ENCODE measurements at regions not wholly inside any gene's neighbourhood (a gene's known extent, or its start where the extent isn't known, plus 50 kb on each side); places are given as distances from the start of the nearest gene placed in this dataset.
A peak's percentile ranks its signal among the peaks of the same experiment; 100 is the strongest.

DNA sequence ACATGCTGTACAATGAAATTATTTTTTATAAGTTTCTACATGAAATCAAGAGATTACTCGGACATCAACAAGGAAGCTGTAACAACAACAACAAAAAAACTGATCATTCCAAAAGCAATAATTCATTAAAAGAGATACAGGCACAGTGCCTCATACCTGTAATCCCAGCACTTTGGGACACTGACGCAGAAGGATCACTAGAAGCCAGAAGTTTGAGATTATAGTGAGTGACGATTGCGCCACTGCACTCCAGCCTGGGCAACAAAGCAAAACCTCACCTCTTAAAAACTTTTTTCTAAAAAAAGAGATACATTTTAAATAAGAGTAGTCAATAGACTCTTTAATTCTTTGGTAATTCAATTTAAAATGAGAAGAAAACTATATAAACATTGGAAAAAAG, 364.3 kb downstream of the TNS1 start:
- no peaks in the 10 kb centered on the region for H4K20me1 ChIP-seq (ENCODE audit: insufficient read depth)
- TF ChIP-seq, protein P1, sequence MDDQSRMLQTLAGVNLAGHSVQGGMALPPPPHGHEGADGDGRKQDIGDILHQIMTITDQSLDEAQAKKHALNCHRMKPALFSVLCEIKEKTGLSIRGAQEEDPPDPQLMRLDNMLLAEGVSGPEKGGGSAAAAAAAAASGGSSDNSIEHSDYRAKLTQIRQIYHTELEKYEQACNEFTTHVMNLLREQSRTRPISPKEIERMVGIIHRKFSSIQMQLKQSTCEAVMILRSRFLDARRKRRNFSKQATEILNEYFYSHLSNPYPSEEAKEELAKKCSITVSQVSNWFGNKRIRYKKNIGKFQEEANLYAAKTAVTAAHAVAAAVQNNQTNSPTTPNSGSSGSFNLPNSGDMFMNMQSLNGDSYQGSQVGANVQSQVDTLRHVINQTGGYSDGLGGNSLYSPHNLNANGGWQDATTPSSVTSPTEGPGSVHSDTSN (IDR thresholded peaks at IDR 0.05) = no peak
- TF ChIP-seq, protein P2, sequence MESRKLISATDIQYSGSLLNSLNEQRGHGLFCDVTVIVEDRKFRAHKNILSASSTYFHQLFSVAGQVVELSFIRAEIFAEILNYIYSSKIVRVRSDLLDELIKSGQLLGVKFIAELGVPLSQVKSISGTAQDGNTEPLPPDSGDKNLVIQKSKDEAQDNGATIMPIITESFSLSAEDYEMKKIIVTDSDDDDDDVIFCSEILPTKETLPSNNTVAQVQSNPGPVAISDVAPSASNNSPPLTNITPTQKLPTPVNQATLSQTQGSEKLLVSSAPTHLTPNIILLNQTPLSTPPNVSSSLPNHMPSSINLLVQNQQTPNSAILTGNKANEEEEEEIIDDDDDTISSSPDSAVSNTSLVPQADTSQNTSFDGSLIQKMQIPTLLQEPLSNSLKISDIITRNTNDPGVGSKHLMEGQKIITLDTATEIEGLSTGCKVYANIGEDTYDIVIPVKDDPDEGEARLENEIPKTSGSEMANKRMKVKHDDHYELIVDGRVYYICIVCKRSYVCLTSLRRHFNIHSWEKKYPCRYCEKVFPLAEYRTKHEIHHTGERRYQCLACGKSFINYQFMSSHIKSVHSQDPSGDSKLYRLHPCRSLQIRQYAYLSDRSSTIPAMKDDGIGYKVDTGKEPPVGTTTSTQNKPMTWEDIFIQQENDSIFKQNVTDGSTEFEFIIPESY (IDR thresholded peaks at IDR 0.05; ENCODE audit: borderline replicate concordance, low read depth) = no peak
- TF ChIP-seq RCOR1 (IDR thresholded peaks at IDR 0.05; ENCODE audit: low read length) (no peak), TAF1 (IDR thresholded peaks at IDR 0.05; ENCODE audit: borderline replicate concordance, low read depth, low read length) (no peak), RXRA (IDR thresholded peaks at IDR 0.05; ENCODE audit: borderline replicate concordance, low read depth) (no peak), CHD2 (IDR thresholded peaks at IDR 0.05; ENCODE audit: low read length, partially characterized antibody) (no peak), FOSL2 (IDR thresholded peaks at IDR 0.05; ENCODE audit: borderline replicate concordance, low read depth) (no peak), YY1 (IDR thresholded peaks at IDR 0.05; ENCODE audit: low read depth) (no peak), FOXJ3 (CRISPR knock-in tag; IDR thresholded peaks at IDR 0.05) (no peak), GABPA (IDR thresholded peaks at IDR 0.05; ENCODE audit: low read depth) (no peak)
- TF ChIP-seq, protein P3, sequence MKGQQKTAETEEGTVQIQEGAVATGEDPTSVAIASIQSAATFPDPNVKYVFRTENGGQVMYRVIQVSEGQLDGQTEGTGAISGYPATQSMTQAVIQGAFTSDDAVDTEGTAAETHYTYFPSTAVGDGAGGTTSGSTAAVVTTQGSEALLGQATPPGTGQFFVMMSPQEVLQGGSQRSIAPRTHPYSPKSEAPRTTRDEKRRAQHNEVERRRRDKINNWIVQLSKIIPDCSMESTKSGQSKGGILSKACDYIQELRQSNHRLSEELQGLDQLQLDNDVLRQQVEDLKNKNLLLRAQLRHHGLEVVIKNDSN (IDR thresholded peaks at IDR 0.05; ENCODE audit: borderline replicate concordance, low read depth) = no peak
- TF ChIP-seq, protein P4, sequence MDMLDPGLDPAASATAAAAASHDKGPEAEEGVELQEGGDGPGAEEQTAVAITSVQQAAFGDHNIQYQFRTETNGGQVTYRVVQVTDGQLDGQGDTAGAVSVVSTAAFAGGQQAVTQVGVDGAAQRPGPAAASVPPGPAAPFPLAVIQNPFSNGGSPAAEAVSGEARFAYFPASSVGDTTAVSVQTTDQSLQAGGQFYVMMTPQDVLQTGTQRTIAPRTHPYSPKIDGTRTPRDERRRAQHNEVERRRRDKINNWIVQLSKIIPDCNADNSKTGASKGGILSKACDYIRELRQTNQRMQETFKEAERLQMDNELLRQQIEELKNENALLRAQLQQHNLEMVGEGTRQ (IDR thresholded peaks at IDR 0.05; ENCODE audit: borderline replicate concordance, low read depth, low read length) = no peak
- no peak overlapping the region for H3K9ac ChIP-seq
- no peak overlapping the region for H3K27ac ChIP-seq (ENCODE audit: low read depth in 2 of 2, low read length in 1 of 2)
- H3K4me3 ChIP-seq (ENCODE audit: low read depth in 2 of 2, low read length in 1 of 2) = no peak overlapping the region
- no peaks in the 10 kb centered on the region for H3F3A ChIP-seq (replicated peaks; ENCODE audit: insufficient read depth)
- 92% methylated on average over 4 of the region's 4 CpGs for WGBS (ENCODE audit: low lambda C conversion rate)
- peaks cover 0 to 16% of the 10 kb centered on the region in 2 experiments; a peak in 2 of 4 replicates for H3K4me1 ChIP-seq (ENCODE audit: control insufficient read depth in 1 of 2, insufficient read depth in 2 of 2, low read depth in 1 of 2, low read length in 1 of 2)
- ChIA-PET CTCF (interaction anchor here (1.3 kb wide), 1 partner anchor 119 kb away, joined by 3 read pairs; no protein-coding TSS in a partner anchor), POLR2A (no interaction called here)
- H3K36me3 ChIP-seq (replicated peaks in 1 of 2; ENCODE audit: control insufficient read depth in 1 of 2, insufficient read depth in 2 of 2, low read length in 1 of 2) = no peaks in the 10 kb centered on the region
- no peak overlapping the region for H2AFZ ChIP-seq (ENCODE audit: low read depth)
- DNase-seq = no peak
- no peaks in the 10 kb centered on the region for H3K79me2 ChIP-seq (ENCODE audit: insufficient read depth)
- no peak overlapping the region for H3K4me2 ChIP-seq
- no peaks in the 10 kb centered on the region for H3K9me2 ChIP-seq
- no peaks in the 10 kb centered on the region for H3K9me3 ChIP-seq
- H3K27me3 ChIP-seq (ENCODE audit: insufficient read depth) = no peaks in the 10 kb centered on the region

DNA sequence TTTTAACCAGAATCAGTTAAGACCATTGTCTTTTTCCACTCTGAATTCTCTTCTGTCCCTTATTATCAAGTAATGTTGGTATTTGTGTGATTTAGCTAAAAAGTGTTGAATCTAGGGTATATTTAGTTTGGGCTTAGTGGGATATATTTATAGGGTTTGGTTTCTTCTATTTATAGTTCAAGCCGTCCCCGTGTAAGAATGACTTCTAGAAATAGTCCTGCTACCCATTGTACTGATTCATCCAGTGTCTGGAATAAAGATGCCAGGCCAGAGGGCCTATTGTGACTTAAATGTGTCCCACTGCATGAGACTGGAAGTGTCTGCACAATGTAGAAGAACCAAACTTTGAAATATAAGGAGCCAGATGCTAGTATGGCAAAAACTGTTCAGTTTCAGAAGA, 364.8 kb downstream of the TNS1 start:
- Histone ChIP-seq H3K27me3 (ENCODE audit: insufficient read depth) (no peaks in the 10 kb centered on the region), H4K20me1 (ENCODE audit: insufficient read depth) (no peaks in the 10 kb centered on the region), H3K9me2 (no peaks in the 10 kb centered on the region), H3F3A (replicated peaks; ENCODE audit: insufficient read depth) (no peaks in the 10 kb centered on the region), H3K4me2 (no peak overlapping the region), H3K4me1 (ENCODE audit: control insufficient read depth in 1 of 2, insufficient read depth in 2 of 2, low read depth in 1 of 2, low read length in 1 of 2) (peaks cover 0 to 16% of the 10 kb centered on the region in 2 experiments; a peak in 2 of 4 replicates), H3K79me2 (ENCODE audit: insufficient read depth) (no peaks in the 10 kb centered on the region), H3K4me3 (ENCODE audit: low read depth in 2 of 2, low read length in 1 of 2) (no peak overlapping the region), H2AFZ (ENCODE audit: low read depth) (no peak overlapping the region), H3K9me3 (no peaks in the 10 kb centered on the region), H3K36me3 (replicated peaks in 1 of 2; ENCODE audit: control insufficient read depth in 1 of 2, insufficient read depth in 2 of 2, low read length in 1 of 2) (no peaks in the 10 kb centered on the region), H3K9ac (no peak overlapping the region), H3K27ac (ENCODE audit: low read depth in 2 of 2, low read length in 1 of 2) (peak overlapping the region in 1 of 2 experiments; percentile 87; a peak in 1 of 4 replicates)
- ChIA-PET CTCF (interaction anchor here (1.3 to 5.1 kb wide), 4 partner anchors 14 to 118 kb away, joined by 3 to 39 read pairs (median 6); no protein-coding TSS in a partner anchor), POLR2A (interaction anchor here (1.3 kb wide), 1 partner anchor 30 kb away, joined by 4 read pairs; no protein-coding TSS in a partner anchor)
- DNase-seq = no peak
- 80% methylated on average over 2 of the region's 2 CpGs for WGBS (ENCODE audit: low lambda C conversion rate)
- TF ChIP-seq CHD2 (IDR thresholded peaks at IDR 0.05; ENCODE audit: low read length, partially characterized antibody) (no peak), EP300 (IDR thresholded peaks at IDR 0.05; ENCODE audit: borderline replicate concordance in 1 of 2, low read depth in 1 of 2, low read length in 1 of 2) (no peak), ELF1 (IDR thresholded peaks at IDR 0.05) (no peak), EZH2phosphoT487 (IDR thresholded peaks at IDR 0.05; ENCODE audit: borderline replicate concordance, low read depth) (no peak), YY1 (IDR thresholded peaks at IDR 0.05; ENCODE audit: low read depth) (no peak), JUND (IDR thresholded peaks at IDR 0.05) (no peak), NRF1 (IDR thresholded peaks at IDR 0.05; ENCODE audit: low read depth, low read length) (no peak), GABPA (IDR thresholded peaks at IDR 0.05; ENCODE audit: low read depth) (no peak)
- TF ChIP-seq, protein P5, sequence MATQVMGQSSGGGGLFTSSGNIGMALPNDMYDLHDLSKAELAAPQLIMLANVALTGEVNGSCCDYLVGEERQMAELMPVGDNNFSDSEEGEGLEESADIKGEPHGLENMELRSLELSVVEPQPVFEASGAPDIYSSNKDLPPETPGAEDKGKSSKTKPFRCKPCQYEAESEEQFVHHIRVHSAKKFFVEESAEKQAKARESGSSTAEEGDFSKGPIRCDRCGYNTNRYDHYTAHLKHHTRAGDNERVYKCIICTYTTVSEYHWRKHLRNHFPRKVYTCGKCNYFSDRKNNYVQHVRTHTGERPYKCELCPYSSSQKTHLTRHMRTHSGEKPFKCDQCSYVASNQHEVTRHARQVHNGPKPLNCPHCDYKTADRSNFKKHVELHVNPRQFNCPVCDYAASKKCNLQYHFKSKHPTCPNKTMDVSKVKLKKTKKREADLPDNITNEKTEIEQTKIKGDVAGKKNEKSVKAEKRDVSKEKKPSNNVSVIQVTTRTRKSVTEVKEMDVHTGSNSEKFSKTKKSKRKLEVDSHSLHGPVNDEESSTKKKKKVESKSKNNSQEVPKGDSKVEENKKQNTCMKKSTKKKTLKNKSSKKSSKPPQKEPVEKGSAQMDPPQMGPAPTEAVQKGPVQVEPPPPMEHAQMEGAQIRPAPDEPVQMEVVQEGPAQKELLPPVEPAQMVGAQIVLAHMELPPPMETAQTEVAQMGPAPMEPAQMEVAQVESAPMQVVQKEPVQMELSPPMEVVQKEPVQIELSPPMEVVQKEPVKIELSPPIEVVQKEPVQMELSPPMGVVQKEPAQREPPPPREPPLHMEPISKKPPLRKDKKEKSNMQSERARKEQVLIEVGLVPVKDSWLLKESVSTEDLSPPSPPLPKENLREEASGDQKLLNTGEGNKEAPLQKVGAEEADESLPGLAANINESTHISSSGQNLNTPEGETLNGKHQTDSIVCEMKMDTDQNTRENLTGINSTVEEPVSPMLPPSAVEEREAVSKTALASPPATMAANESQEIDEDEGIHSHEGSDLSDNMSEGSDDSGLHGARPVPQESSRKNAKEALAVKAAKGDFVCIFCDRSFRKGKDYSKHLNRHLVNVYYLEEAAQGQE (IDR thresholded peaks at IDR 0.05; ENCODE audit: low read depth, low read length) = no peak
